Esophagus muscularis mucosa (tissue), 4 donors: ENCODE measurements at regions not wholly inside any gene's neighbourhood (a gene's known extent, or its start where the extent isn't known, plus 50 kb on each side); places are given as distances from the start of the nearest gene placed in this dataset.

ENCODE experiments used
- DNase-seq: peaks from one replicate; pipeline ENCODE4 v3.0.0-alpha.2; 2017; ENCODE audit errors: extremely low spot score
- H3K27ac ChIP-seq, 4 donors: fragments of 200-600 bp; sonication (generic); replicated peaks in 1 of 4; 1 replicate in 3 of 4; 2 replicates in 1 of 4; pipeline ENCODE4 v1.5.1; 2016 to 2019; ENCODE audit warnings: mild to moderate bottlenecking in 1 of 4
- H3K27me3 ChIP-seq, 4 donors: fragments of 200-600 bp; sonication (generic); one replicate each; pipeline versions ENCODE4 v1.5.1 to v1.6.0; 2016 to 2019
- H3K36me3 ChIP-seq, 4 donors: fragments of 200-600 bp; sonication (generic); one replicate each; pipeline ENCODE4 v1.5.1; 2016 to 2019
- H3K4me1 ChIP-seq, 4 donors: fragments of 200-600 bp; sonication (generic); one replicate each; pipeline ENCODE4 v1.5.1; 2016 to 2019
- H3K4me3 ChIP-seq, 4 donors: fragments of 200-600 bp; sonication (generic); 1 replicate in 2 of 4; 2 replicates in 2 of 4; pipeline ENCODE4 v1.5.1; 2016 to 2019; ENCODE audit warnings: mild to moderate bottlenecking in 4 of 4, moderate library complexity in 1 of 4
- H3K9me3 ChIP-seq, 4 donors: fragments of 200-600 bp; sonication (generic); 1 replicate in 3 of 4; 2 replicates in 1 of 4; pipeline ENCODE4 v1.5.1; 2016 to 2019
- CTCF ChIP-seq, 3 experiments: fragments of 200-600 bp in 2 of 3; fragments of 450-650 bp in 1 of 3; sonication (generic) in 2 of 3; IDR thresholded peaks; one replicate each; pipeline ENCODE4 v1.5.1; 2017 to 2019; ENCODE audit warnings: antibody characterized with exemption in 3 of 3, mild to moderate bottlenecking in 2 of 3, moderate library complexity in 1 of 3
- EP300 ChIP-seq: sonication (generic); formaldehyde crosslinking; IDR thresholded peaks from one replicate; pipeline ENCODE4 v1.6.1; 2017; ENCODE audit warnings: antibody characterized with exemption
- POLR2A ChIP-seq: fragments of 450-650 bp; IDR thresholded peaks from one replicate; pipeline ENCODE4 v1.6.1; 2017; ENCODE audit warnings: antibody characterized with exemption, moderate library complexity, mild to moderate bottlenecking, low read depth
- POLR2AphosphoS5 ChIP-seq, 2 donors: sonication (generic); formaldehyde crosslinking; IDR thresholded peaks; one replicate each; pipeline ENCODE4 v1.6.1; 2017; ENCODE audit warnings: antibody characterized with exemption in 2 of 2
- WGBS: methylation state at CpG from one replicate; pipeline ENCODE4 v1.1.5; 2018; 5-methylcytosine and 5-hydroxymethylcytosine counted together
- intact Hi-C: fragments of 100-400 bp; cut with DNase I; formaldehyde crosslinking; loops from one replicate; pipeline ENCODE4 v1.15.1; 2023

GRCh38 chr12:90323217-90323616 is 614.6 kb upstream of the ATP2B1 start:
- Histone ChIP-seq H3K9me3 (no peaks in the 10 kb centered on the region), H3K36me3 (no peaks in the 10 kb centered on the region), H3K4me1 (no peaks in the 10 kb centered on the region), H3K27me3 (no peaks in the 10 kb centered on the region), H3K27ac (no peak overlapping the region), H3K4me3 (no peak overlapping the region)
- intact Hi-C loops, result no loop called here
- DNase-seq, result no peak
- no peak for TF ChIP-seq POLR2AphosphoS5 (IDR thresholded peaks at IDR 0.05)
- TF ChIP-seq EP300, result no peak
- TF ChIP-seq POLR2A, result no peak
- TF ChIP-seq CTCF (IDR thresholded peaks at IDR 0.05), result no peak
- 79% methylated on average over 1 of the region's 1 CpG for WGBS

- DNase-seq, result no peak
- no peaks in the 10 kb centered on the region for H3K4me1 ChIP-seq
- H3K27me3 ChIP-seq, result no peaks in the 10 kb centered on the region
- intact Hi-C loops, result no loop called here
- no peak for TF ChIP-seq POLR2AphosphoS5 (IDR thresholded peaks at IDR 0.05)
- no peak for TF ChIP-seq POLR2A
- TF ChIP-seq EP300, result no peak
- TF ChIP-seq CTCF (IDR thresholded peaks at IDR 0.05), result no peak
- H3K27ac ChIP-seq, result no peak overlapping the region
- no peaks in the 10 kb centered on the region for H3K9me3 ChIP-seq
- H3K36me3 ChIP-seq, result no peaks in the 10 kb centered on the region
- H3K4me3 ChIP-seq, result no peak overlapping the region
Observed at GRCh38 chr12:90322006-90322405, 613.4 kb upstream of the ATP2B1 start.

- Histone ChIP-seq H3K9me3 (no peaks in the 10 kb centered on the region), H3K27me3 (no peaks in the 10 kb centered on the region), H3K36me3 (no peaks in the 10 kb centered on the region), H3K27ac (no peak overlapping the region), H3K4me3 (no peak overlapping the region), H3K4me1 (no peaks in the 10 kb centered on the region)
- intact Hi-C loops, result no loop called here
- DNase-seq, result no peak
- WGBS, result 87% methylated on average over 2 of the region's 2 CpGs
- TF ChIP-seq POLR2AphosphoS5 (IDR thresholded peaks at IDR 0.05) (no peak), CTCF (IDR thresholded peaks at IDR 0.05) (no peak), POLR2A (no peak), EP300 (no peak)
Observed at GRCh38 chr12:90321369-90321768, 612.7 kb upstream of the ATP2B1 start.

GRCh38 chr12:90311561-90311960 is 602.9 kb upstream of the ATP2B1 start:
- Histone ChIP-seq H3K4me3 (no peak overlapping the region), H3K9me3 (no peaks in the 10 kb centered on the region), H3K27me3 (no peaks in the 10 kb centered on the region), H3K27ac (no peak overlapping the region), H3K36me3 (no peaks in the 10 kb centered on the region), H3K4me1 (no peaks in the 10 kb centered on the region)
- DNase-seq, result no peak
- TF ChIP-seq EP300 (no peak), POLR2A (no peak), POLR2AphosphoS5 (IDR thresholded peaks at IDR 0.05) (no peak), CTCF (IDR thresholded peaks at IDR 0.05) (no peak)
- intact Hi-C loops, result no loop called here
- 88% methylated on average over 4 of the region's 4 CpGs for WGBS

- Histone ChIP-seq H3K9me3 (no peaks in the 10 kb centered on the region), H3K27me3 (no peaks in the 10 kb centered on the region), H3K27ac (no peak overlapping the region), H3K36me3 (no peaks in the 10 kb centered on the region), H3K4me3 (no peak overlapping the region), H3K4me1 (no peaks in the 10 kb centered on the region)
- no peak for DNase-seq
- no peak for TF ChIP-seq CTCF (IDR thresholded peaks at IDR 0.05)
- no peak for TF ChIP-seq POLR2AphosphoS5 (IDR thresholded peaks at IDR 0.05)
- no peak for TF ChIP-seq EP300
- TF ChIP-seq POLR2A, result no peak
- intact Hi-C loops, result no loop called here
- 74% methylated on average over 3 of the region's 3 CpGs for WGBS
Observed at GRCh38 chr12:90305379-90305778, 596.7 kb upstream of the ATP2B1 start.
